ENCODE measurements at regions not wholly inside any gene's neighbourhood (a gene's known extent, or its start where the extent isn't known, plus 50 kb on each side); places are given as distances from the start of the nearest gene placed in this dataset.

DNA sequence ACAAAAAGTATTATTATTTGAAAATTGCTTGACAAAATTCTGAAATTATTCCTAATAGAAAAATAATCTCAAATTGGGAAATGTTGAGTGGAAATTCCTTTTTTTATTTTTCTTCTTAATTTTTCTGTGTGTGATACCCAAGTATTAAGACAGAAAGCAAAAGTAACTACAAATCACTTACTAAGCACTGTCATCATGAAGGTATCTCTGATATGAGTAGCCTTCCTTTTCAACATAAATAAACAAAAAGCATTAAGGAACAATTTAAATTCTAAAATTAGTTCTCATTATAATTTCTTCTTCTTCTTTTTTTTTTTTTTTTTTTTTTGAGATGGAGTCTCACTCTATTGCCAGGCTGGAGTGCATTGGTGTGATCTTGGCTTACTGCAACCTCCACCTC, 174.2 kb upstream of the RBMS1 start:
- TF ChIP-seq POLR2AphosphoS5 (IDR thresholded peaks at IDR 0.05) (no peak), CTCF (IDR thresholded peaks at IDR 0.05) (no peak), POLR2A (IDR thresholded peaks at IDR 0.05) (no peak)

All from breast epithelium (tissue), 3 donors.